GM12891 (cell line): ENCODE measurements at regions not wholly inside any gene's neighbourhood (a gene's known extent, or its start where the extent isn't known, plus 50 kb on each side); places are given as distances from the start of the nearest gene placed in this dataset.

Experiments used
- POLR2A ChIP-seq: IDR thresholded peaks from 2 replicates; pipeline ENCODE4 v1.6.1; 2011; ENCODE audit warnings: low read depth, low read length, control low read depth
- POLR2AphosphoS5 ChIP-seq: IDR thresholded peaks from 2 replicates; pipeline ENCODE4 v1.6.1; 2011; ENCODE audit warnings: low read depth, low read length, control low read depth
- TAF1 ChIP-seq: IDR thresholded peaks from 2 replicates; pipeline ENCODE4 v1.6.1; 2011; ENCODE audit warnings: low read depth, low read length, control low read depth

- no peak for TF ChIP-seq POLR2A
- no peak for TF ChIP-seq POLR2AphosphoS5
- TF ChIP-seq TAF1, result no peak
These were observed 133.2 kb upstream of the MEIS1 start for GRCh38 chr2:66301767-66302140.
